Tibial artery (tissue), 4 donors: ENCODE measurements at regions not wholly inside any gene's neighbourhood (a gene's known extent, or its start where the extent isn't known, plus 50 kb on each side); places are given as distances from the start of the nearest gene placed in this dataset.

ENCODE experiments used
- DNase-seq, 2 donors: peaks; one replicate each; pipeline ENCODE4 v3.0.0-alpha.2; 2019
- H3K27ac ChIP-seq, 2 donors: fragments of 200-600 bp; sonication (generic) in 1 of 2; 1 replicate in 1 of 2; 2 replicates in 1 of 2; pipeline ENCODE4 v1.5.1; 2018 to 2019; ENCODE audit warnings: mild to moderate bottlenecking in 1 of 2
- H3K27me3 ChIP-seq, 2 donors: fragments of 200-600 bp; sonication (generic) in 1 of 2; one replicate each; pipeline versions ENCODE4 v1.5.1 to v1.6.0; 2016 to 2019
- H3K36me3 ChIP-seq, 3 donors: fragments of 200-600 bp; sonication (generic) in 2 of 3; one replicate each; pipeline ENCODE4 v1.5.1; 2016 to 2019; ENCODE audit warnings: mild to moderate bottlenecking in 2 of 3
- H3K4me1 ChIP-seq, 4 donors: fragments of 200-600 bp; sonication (generic) in 2 of 4; 1 replicate in 3 of 4; 2 replicates in 1 of 4; pipeline ENCODE4 v1.5.1; 2016 to 2019
- H3K4me3 ChIP-seq, 2 donors: fragments of 200-600 bp; sonication (generic) in 1 of 2; 1 replicate in 1 of 2; 2 replicates in 1 of 2; pipeline ENCODE4 v1.5.1; 2018 to 2019; ENCODE audit warnings: mild to moderate bottlenecking in 2 of 2
- H3K9me3 ChIP-seq, 3 donors: fragments of 200-600 bp; sonication (generic) in 1 of 3; one replicate each; pipeline ENCODE4 v1.5.1; 2016 to 2019
- intact Hi-C: fragments of 100-400 bp; cut with DNase I; formaldehyde crosslinking; loops from one replicate; pipeline ENCODE4 v1.15.0; 2023; ENCODE audit warnings: low total_unique reads
- TF ChIP-seq, protein P1 (sequence below), 2 experiments: fragments of 200-600 bp in 1 of 2; fragments of 450-650 bp in 1 of 2; IDR thresholded peaks; one replicate each; pipeline ENCODE4 v1.5.1; 2017 to 2019; ENCODE audit warnings: antibody characterized with exemption in 2 of 2, mild to moderate bottlenecking in 1 of 2, moderate library complexity in 1 of 2

DNA sequence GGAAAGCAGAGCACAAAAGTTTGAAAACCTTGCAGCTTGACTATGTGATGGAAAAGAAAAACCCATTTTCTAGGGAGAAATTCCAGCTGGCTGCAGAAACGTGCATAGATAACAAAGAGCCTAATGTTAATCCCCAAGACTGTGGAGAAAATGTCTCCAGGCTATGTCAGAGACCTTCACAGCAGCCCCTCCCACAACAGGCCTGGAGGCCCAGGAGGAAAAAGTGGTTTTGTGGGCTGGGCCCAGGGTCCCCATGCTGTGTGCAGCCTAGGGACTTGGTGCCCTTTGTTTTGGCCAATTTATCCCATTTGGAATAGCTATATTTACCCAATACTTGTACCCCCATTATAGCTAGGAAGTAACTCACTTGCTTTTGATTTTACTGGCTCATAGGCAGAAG, 484.1 kb upstream of the HTR1E start:
- Histone ChIP-seq H3K36me3 (no peaks in the 10 kb centered on the region), H3K4me3 (no peak overlapping the region), H3K4me1 (no peaks in the 10 kb centered on the region), H3K9me3 (peaks cover 0 to 4% (median 0%) of the 10 kb centered on the region in 3 donors), H3K27me3 (no peaks in the 10 kb centered on the region), H3K27ac (no peak overlapping the region)
- DNase-seq = no peak
- intact Hi-C loops = no loop called here
- TF ChIP-seq, protein P1, sequence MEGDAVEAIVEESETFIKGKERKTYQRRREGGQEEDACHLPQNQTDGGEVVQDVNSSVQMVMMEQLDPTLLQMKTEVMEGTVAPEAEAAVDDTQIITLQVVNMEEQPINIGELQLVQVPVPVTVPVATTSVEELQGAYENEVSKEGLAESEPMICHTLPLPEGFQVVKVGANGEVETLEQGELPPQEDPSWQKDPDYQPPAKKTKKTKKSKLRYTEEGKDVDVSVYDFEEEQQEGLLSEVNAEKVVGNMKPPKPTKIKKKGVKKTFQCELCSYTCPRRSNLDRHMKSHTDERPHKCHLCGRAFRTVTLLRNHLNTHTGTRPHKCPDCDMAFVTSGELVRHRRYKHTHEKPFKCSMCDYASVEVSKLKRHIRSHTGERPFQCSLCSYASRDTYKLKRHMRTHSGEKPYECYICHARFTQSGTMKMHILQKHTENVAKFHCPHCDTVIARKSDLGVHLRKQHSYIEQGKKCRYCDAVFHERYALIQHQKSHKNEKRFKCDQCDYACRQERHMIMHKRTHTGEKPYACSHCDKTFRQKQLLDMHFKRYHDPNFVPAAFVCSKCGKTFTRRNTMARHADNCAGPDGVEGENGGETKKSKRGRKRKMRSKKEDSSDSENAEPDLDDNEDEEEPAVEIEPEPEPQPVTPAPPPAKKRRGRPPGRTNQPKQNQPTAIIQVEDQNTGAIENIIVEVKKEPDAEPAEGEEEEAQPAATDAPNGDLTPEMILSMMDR (IDR thresholded peaks at IDR 0.05) = no peak

DNA sequence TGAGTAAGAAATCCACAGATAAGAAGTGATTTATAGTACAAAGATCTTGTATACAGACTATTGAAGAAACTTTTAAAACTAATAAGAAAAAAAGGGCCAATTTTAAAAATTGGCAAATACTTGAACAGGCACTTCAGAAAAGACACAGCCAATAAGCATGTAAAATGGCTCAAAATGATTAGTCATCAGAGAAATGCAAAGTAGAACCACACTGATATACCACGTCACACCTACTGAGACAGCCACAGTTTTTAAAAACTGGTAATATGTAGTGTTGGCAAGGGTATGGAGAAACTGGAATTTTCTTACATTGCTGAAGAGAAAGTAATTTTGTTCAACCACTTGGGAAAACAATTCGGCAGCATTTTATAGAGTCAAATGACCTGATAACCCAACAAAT, 488.9 kb upstream of the HTR1E start:
- intact Hi-C loops = no loop called here
- Histone ChIP-seq H3K4me1 (no peaks in the 10 kb centered on the region), H3K27me3 (no peaks in the 10 kb centered on the region), H3K9me3 (peaks cover 0 to 3% (median 0%) of the 10 kb centered on the region in 3 donors), H3K27ac (no peak overlapping the region), H3K4me3 (no peak overlapping the region), H3K36me3 (no peaks in the 10 kb centered on the region)
- DNase-seq = no peak
- TF ChIP-seq, protein P1 (IDR thresholded peaks at IDR 0.05) = no peak

- Histone ChIP-seq H3K4me3 (no peak overlapping the region), H3K9me3 (no peaks in the 10 kb centered on the region), H3K36me3 (no peaks in the 10 kb centered on the region), H3K27me3 (no peaks in the 10 kb centered on the region), H3K4me1 (no peaks in the 10 kb centered on the region), H3K27ac (no peak overlapping the region)
- TF ChIP-seq, protein P1 (IDR thresholded peaks at IDR 0.05) = no peak
- intact Hi-C loops = no loop called here
- no peak for DNase-seq
Observed at GRCh38 chr6:86440608-86441007, 496.7 kb upstream of the HTR1E start.

GRCh38 chr6:86423571-86423970, 513.8 kb upstream of the HTR1E start:
- no peaks in the 10 kb centered on the region for H3K27me3 ChIP-seq
- no peaks in the 10 kb centered on the region for H3K9me3 ChIP-seq
- H3K27ac ChIP-seq = no peak overlapping the region
- TF ChIP-seq, protein P1 (IDR thresholded peaks at IDR 0.05) = no peak
- intact Hi-C loops = no loop called here
- H3K36me3 ChIP-seq = no peaks in the 10 kb centered on the region
- DNase-seq = no peak
- H3K4me3 ChIP-seq = no peak overlapping the region
- no peaks in the 10 kb centered on the region for H3K4me1 ChIP-seq

DNA sequence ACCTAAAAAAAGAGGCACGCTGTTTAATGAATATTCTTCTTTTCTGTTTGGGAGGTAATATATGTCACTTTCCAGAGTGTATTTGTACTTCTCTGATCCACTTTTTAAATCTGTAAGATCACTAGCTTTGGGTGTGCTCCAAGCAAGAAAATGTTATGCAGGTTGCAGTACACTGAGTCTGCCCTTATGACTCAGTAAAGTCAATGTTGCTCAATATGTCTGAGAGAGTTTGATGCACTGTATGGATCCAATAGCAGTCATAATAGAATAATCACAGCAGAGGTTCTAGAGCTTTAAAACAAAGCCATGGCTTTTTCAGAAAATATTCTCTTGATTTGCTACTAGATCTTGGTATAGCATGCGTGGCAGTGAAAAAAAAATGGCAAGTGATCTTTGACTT, 525.3 kb upstream of the HTR1E start:
- intact Hi-C loops = no loop called here
- no peak for DNase-seq

More for the DNA sequence above, 525.3 kb upstream of the HTR1E start:
- H3K27me3 ChIP-seq = no peaks in the 10 kb centered on the region
- H3K36me3 ChIP-seq = no peaks in the 10 kb centered on the region
- no peak overlapping the region for H3K4me3 ChIP-seq
- TF ChIP-seq, protein P1 (IDR thresholded peaks at IDR 0.05) = no peak
- no peak overlapping the region for H3K27ac ChIP-seq
- H3K9me3 ChIP-seq = no peaks in the 10 kb centered on the region
- no peaks in the 10 kb centered on the region for H3K4me1 ChIP-seq
